HEK293 (cell line): ENCODE measurements at regions not wholly inside any gene's neighbourhood (a gene's known extent, or its start where the extent isn't known, plus 50 kb on each side); places are given as distances from the start of the nearest gene placed in this dataset.

ENCODE experiments used
- CTCF ChIA-PET: fragments of 350-600 bp; formaldehyde crosslinking; extraction: SDS; loops from one replicate; lab custom pipeline; 2021; ENCODE audit warnings: antibody characterized with exemption; lab: Yijun Ruan, JAX
- POLR2A ChIA-PET: fragments of 300-600 bp; formaldehyde crosslinking; extraction: SDS; loops from one replicate; lab custom pipeline; 2020; ENCODE audit warnings: antibody characterized with exemption, inconsistent platforms; lab: Yijun Ruan, JAX
- H3K27ac ChIP-seq: fragments of 200-500 bp; sonication (Bioruptor generic); 2 replicates; pipeline ENCODE4 v1.5.1; 2014; ENCODE audit warnings: low read depth, low read length, control low read depth, inconsistent platforms; ENCODE audit errors: extremely low read depth
- H3K36me3 ChIP-seq, 2 experiments: fragments of 200-500 bp in 1 of 2; sonication (Bioruptor generic) in 1 of 2; 1 replicate in 1 of 2; 2 replicates in 1 of 2; pipeline ENCODE4 v1.5.1; 2014 to 2017; ENCODE audit warnings: inconsistent platforms in 2 of 2, low read length in 2 of 2; ENCODE audit not compliant: control insufficient read depth in 2 of 2, insufficient read depth in 1 of 2
- H3K4me1 ChIP-seq: fragments of 200-500 bp; sonication (Bioruptor generic); 2 replicates; pipeline ENCODE4 v1.5.1; 2014; ENCODE audit warnings: mild to moderate bottlenecking, low read length, inconsistent platforms; ENCODE audit not compliant: control insufficient read depth, insufficient read depth
- H3K4me3 ChIP-seq: 2 replicates; pipeline ENCODE4 v1.5.1; 2011; ENCODE audit warnings: low read depth, mild to moderate bottlenecking, control low read depth, low read length, moderate library complexity
- H3K9me3 ChIP-seq: fragments of 200-500 bp; sonication (Bioruptor generic); 2 replicates; pipeline ENCODE4 v1.5.1; 2014; ENCODE audit warnings: low read depth, low read length, inconsistent platforms; ENCODE audit not compliant: control insufficient read depth, insufficient read depth
- SCRT2 ChIP-seq: fragments of 450-650 bp; formaldehyde crosslinking; IDR thresholded peaks from 2 replicates; pipeline ENCODE4 v1.5.1; 2016; ENCODE audit warnings: missing biosample characterization, missing genetic modification characterization
- ZBTB7A ChIP-seq: fragments of 450-650 bp; formaldehyde crosslinking; IDR thresholded peaks from 2 replicates; pipeline ENCODE4 v1.5.1; 2016; ENCODE audit warnings: low read depth, missing biosample characterization, missing genetic modification characterization
- ZNF138 ChIP-seq: fragments of 450-650 bp; formaldehyde crosslinking; IDR thresholded peaks from 2 replicates; pipeline ENCODE4 v1.5.1; 2016; ENCODE audit warnings: missing biosample characterization, missing genetic modification characterization, borderline replicate concordance
- ZNF292 ChIP-seq: fragments of 450-650 bp; formaldehyde crosslinking; IDR thresholded peaks from 2 replicates; pipeline ENCODE4 v1.5.1; 2016; ENCODE audit warnings: low read depth, missing biosample characterization, missing genetic modification characterization, borderline replicate concordance
- ZNF302 ChIP-seq: fragments of 450-650 bp; formaldehyde crosslinking; IDR thresholded peaks from 2 replicates; pipeline ENCODE4 v1.5.1; 2016; ENCODE audit warnings: missing biosample characterization, missing genetic modification characterization, low read depth
- ZNF433 ChIP-seq: fragments of 450-650 bp; formaldehyde crosslinking; IDR thresholded peaks from 2 replicates; pipeline ENCODE4 v1.5.1; 2016; ENCODE audit warnings: missing biosample characterization, missing genetic modification characterization, low read depth
- ZNF621 ChIP-seq: fragments of 450-650 bp; formaldehyde crosslinking; IDR thresholded peaks from 2 replicates; pipeline ENCODE4 v1.5.1; 2017; ENCODE audit warnings: missing biosample characterization, missing genetic modification characterization
- TF ChIP-seq, protein P1 (sequence below): fragments of 450-650 bp; formaldehyde crosslinking; IDR thresholded peaks from 2 replicates; pipeline ENCODE4 v1.5.1; 2016; ENCODE audit warnings: missing biosample characterization, missing genetic modification characterization
- TF ChIP-seq, protein P2 (sequence below): fragments of 450-650 bp; formaldehyde crosslinking; IDR thresholded peaks from 2 replicates; pipeline ENCODE4 v1.5.1; 2016; ENCODE audit warnings: missing biosample characterization, missing genetic modification characterization
- TF ChIP-seq, protein P3 (sequence below): fragments of 450-650 bp; formaldehyde crosslinking; IDR thresholded peaks from 2 replicates; pipeline ENCODE4 v1.5.1; 2016; ENCODE audit warnings: missing biosample characterization, missing genetic modification characterization
- TF ChIP-seq, protein P4 (sequence below): fragments of 450-650 bp; formaldehyde crosslinking; IDR thresholded peaks from 2 replicates; pipeline ENCODE4 v1.5.1; 2016; ENCODE audit warnings: missing biosample characterization, missing genetic modification characterization
- TF ChIP-seq, protein P5 (sequence below): fragments of 450-650 bp; formaldehyde crosslinking; IDR thresholded peaks from 2 replicates; pipeline ENCODE4 v1.5.1; 2016; ENCODE audit warnings: missing biosample characterization, missing genetic modification characterization
- TF ChIP-seq, protein P6 (sequence below): fragments of 450-650 bp; formaldehyde crosslinking; IDR thresholded peaks from 2 replicates; pipeline ENCODE4 v1.5.1; 2017; ENCODE audit warnings: missing biosample characterization, missing genetic modification characterization
- TF ChIP-seq, protein P7 (sequence below): fragments of 450-650 bp; formaldehyde crosslinking; conservative IDR thresholded peaks from 2 replicates; pipeline ENCODE4 v1.5.1; 2016; ENCODE audit warnings: low read depth, missing biosample characterization, missing genetic modification characterization

DNA sequence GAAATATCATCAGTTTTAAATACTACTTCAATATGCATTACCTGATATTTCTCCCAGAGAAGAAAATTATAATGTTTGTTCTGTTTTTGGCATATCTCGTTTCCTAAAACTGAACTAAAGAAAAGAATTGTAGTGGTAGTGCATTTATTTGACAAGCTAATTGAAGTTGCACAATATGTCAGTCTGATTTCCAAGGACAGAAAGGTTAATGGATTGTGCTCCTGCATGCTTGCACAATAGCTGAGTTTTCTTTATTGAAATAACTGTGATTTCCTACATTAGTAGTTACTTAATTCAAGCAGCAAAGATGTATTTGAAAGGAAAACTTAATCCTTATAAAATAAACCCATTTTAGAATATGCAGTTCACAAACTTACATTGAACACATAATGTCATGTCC lies 2047.7 kb downstream of the NCAM2 start:
- ChIA-PET POLR2A (no interaction called here), CTCF (no interaction called here)
- Histone ChIP-seq H3K4me1 (no peaks in the 10 kb centered on the region), H3K36me3 (no peaks in the 10 kb centered on the region), H3K27ac (no peak overlapping the region), H3K9me3 (no peaks in the 10 kb centered on the region; the same call in none of the 2 replicates), H3K4me3 (no peak overlapping the region)
- TF ChIP-seq ZNF138 (tag by site-specific recombination) (no peak), SCRT2 (tag by site-specific recombination) (no peak), ZBTB7A (no peak), ZNF621 (tag by site-specific recombination) (no peak)
- TF ChIP-seq, protein P1, sequence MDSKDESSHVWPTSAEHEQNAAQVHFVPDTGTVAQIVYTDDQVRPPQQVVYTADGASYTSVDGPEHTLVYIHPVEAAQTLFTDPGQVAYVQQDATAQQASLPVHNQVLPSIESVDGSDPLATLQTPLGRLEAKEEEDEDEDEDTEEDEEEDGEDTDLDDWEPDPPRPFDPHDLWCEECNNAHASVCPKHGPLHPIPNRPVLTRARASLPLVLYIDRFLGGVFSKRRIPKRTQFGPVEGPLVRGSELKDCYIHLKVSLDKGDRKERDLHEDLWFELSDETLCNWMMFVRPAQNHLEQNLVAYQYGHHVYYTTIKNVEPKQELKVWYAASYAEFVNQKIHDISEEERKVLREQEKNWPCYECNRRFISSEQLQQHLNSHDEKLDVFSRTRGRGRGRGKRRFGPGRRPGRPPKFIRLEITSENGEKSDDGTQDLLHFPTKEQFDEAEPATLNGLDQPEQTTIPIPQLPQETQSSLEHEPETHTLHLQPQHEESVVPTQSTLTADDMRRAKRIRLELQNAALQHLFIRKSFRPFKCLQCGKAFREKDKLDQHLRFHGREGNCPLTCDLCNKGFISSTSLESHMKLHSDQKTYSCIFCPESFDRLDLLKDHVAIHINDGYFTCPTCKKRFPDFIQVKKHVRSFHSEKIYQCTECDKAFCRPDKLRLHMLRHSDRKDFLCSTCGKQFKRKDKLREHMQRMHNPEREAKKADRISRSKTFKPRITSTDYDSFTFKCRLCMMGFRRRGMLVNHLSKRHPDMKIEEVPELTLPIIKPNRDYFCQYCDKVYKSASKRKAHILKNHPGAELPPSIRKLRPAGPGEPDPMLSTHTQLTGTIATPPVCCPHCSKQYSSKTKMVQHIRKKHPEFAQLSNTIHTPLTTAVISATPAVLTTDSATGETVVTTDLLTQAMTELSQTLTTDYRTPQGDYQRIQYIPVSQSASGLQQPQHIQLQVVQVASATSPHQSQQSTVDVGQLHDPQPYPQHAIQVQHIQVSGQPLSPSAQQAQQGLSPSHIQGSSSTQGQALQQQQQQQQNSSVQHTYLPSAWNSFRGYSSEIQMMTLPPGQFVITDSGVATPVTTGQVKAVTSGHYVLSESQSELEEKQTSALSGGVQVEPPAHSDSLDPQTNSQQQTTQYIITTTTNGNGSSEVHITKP (tag by site-specific recombination): no peak

DNA sequence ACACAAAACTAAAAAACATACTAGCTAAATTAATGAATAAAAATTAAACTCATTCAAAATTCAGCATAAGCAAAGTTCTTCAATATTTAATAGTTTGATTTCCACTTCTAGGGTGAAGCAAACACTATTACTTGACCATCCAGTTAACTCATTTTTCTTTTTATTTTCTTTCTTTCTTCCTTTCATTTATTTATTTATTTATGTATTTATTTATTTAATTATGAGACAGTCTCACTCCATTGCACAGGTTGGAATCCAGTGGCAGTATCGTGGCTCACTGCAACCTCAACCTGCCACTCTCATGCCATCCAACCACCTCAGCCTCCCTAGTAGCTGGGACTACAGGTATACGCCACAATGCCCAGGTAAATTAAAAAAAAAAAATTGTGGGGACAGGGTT lies 2069.5 kb downstream of the NCAM2 start:
- Histone ChIP-seq H3K36me3 (no peaks in the 10 kb centered on the region), H3K9me3 (no peaks in the 10 kb centered on the region; the same call in 1 of the 2 replicates), H3K27ac (no peak overlapping the region), H3K4me1 (no peaks in the 10 kb centered on the region), H3K4me3 (no peak overlapping the region)
- CTCF ChIA-PET: no interaction called here
- POLR2A ChIA-PET: no interaction called here
- TF ChIP-seq ZNF302 (tag by site-specific recombination) (0 out of 2 replicates have a peak, but pooled peaks have one; percentile 41), ZNF292 (tag by site-specific recombination) (0 out of 2 replicates have a peak, but pooled peaks have one; percentile 52), ZNF433 (tag by site-specific recombination) (peak; percentile 37; the same call in 1 of the 2 replicates)
- TF ChIP-seq, protein P2, sequence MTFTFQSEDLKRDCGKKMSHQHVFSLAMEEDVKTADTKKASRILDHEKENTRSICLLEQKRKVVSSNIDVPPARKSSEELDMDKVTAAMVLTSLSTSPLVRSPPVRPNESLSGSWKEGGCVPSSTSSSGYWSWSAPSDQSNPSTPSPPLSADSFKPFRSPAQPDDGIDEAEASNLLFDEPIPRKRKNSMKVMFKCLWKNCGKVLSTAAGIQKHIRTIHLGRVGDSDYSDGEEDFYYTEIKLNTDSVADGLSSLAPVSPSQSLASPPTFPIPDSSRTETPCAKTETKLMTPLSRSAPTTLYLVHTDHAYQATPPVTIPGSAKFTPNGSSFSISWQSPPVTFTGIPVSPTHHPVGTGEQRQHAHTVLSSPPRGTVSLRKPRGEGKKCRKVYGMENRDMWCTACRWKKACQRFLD (tag by site-specific recombination): no peak
- TF ChIP-seq, protein P3, sequence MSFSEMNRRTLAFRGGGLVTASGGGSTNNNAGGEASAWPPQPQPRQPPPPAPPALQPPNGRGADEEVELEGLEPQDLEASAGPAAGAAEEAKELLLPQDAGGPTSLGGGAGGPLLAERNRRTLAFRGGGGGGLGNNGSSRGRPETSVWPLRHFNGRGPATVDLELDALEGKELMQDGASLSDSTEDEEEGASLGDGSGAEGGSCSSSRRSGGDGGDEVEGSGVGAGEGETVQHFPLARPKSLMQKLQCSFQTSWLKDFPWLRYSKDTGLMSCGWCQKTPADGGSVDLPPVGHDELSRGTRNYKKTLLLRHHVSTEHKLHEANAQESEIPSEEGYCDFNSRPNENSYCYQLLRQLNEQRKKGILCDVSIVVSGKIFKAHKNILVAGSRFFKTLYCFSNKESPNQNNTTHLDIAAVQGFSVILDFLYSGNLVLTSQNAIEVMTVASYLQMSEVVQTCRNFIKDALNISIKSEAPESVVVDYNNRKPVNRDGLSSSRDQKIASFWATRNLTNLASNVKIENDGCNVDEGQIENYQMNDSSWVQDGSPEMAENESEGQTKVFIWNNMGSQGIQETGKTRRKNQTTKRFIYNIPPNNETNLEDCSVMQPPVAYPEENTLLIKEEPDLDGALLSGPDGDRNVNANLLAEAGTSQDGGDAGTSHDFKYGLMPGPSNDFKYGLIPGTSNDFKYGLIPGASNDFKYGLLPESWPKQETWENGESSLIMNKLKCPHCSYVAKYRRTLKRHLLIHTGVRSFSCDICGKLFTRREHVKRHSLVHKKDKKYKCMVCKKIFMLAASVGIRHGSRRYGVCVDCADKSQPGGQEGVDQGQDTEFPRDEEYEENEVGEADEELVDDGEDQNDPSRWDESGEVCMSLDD (tag by site-specific recombination): no peak
- TF ChIP-seq, protein P4, sequence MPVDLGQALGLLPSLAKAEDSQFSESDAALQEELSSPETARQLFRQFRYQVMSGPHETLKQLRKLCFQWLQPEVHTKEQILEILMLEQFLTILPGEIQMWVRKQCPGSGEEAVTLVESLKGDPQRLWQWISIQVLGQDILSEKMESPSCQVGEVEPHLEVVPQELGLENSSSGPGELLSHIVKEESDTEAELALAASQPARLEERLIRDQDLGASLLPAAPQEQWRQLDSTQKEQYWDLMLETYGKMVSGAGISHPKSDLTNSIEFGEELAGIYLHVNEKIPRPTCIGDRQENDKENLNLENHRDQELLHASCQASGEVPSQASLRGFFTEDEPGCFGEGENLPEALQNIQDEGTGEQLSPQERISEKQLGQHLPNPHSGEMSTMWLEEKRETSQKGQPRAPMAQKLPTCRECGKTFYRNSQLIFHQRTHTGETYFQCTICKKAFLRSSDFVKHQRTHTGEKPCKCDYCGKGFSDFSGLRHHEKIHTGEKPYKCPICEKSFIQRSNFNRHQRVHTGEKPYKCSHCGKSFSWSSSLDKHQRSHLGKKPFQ: no peak
- TF ChIP-seq, protein P5, sequence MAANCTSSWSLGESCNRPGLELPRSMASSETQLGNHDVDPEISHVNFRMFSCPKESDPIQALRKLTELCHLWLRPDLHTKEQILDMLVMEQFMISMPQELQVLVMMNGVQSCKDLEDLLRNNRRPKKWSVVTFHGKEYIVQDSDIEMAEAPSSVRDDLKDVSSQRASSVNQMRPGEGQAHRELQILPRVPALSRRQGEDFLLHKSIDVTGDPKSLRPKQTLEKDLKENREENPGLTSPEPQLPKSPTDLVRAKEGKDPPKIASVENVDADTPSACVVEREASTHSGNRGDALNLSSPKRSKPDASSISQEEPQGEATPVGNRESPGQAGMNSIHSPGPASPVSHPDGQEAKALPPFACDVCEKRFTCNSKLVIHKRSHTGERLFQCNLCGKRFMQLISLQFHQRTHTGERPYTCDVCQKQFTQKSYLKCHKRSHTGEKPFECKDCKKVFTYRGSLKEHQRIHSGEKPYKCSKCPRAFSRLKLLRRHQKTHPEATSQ (tag by site-specific recombination): no peak
- TF ChIP-seq, protein P6, sequence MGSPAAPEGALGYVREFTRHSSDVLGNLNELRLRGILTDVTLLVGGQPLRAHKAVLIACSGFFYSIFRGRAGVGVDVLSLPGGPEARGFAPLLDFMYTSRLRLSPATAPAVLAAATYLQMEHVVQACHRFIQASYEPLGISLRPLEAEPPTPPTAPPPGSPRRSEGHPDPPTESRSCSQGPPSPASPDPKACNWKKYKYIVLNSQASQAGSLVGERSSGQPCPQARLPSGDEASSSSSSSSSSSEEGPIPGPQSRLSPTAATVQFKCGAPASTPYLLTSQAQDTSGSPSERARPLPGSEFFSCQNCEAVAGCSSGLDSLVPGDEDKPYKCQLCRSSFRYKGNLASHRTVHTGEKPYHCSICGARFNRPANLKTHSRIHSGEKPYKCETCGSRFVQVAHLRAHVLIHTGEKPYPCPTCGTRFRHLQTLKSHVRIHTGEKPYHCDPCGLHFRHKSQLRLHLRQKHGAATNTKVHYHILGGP: no peak
- TF ChIP-seq, protein P7, sequence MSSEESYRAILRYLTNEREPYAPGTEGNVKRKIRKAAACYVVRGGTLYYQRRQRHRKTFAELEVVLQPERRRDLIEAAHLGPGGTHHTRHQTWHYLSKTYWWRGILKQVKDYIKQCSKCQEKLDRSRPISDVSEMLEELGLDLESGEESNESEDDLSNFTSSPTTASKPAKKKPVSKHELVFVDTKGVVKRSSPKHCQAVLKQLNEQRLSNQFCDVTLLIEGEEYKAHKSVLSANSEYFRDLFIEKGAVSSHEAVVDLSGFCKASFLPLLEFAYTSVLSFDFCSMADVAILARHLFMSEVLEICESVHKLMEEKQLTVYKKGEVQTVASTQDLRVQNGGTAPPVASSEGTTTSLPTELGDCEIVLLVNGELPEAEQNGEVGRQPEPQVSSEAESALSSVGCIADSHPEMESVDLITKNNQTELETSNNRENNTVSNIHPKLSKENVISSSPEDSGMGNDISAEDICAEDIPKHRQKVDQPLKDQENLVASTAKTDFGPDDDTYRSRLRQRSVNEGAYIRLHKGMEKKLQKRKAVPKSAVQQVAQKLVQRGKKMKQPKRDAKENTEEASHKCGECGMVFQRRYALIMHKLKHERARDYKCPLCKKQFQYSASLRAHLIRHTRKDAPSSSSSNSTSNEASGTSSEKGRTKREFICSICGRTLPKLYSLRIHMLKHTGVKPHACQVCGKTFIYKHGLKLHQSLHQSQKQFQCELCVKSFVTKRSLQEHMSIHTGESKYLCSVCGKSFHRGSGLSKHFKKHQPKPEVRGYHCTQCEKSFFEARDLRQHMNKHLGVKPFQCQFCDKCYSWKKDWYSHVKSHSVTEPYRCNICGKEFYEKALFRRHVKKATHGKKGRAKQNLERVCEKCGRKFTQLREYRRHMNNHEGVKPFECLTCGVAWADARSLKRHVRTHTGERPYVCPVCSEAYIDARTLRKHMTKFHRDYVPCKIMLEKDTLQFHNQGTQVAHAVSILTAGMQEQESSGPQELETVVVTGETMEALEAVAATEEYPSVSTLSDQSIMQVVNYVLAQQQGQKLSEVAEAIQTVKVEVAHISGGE (tag by site-specific recombination): 0 out of 2 replicates have a peak, but pooled peaks have one; percentile 28
